IMR-90 (cell line): ENCODE measurements at regions not wholly inside any gene's neighbourhood (a gene's known extent, or its start where the extent isn't known, plus 50 kb on each side); places are given as distances from the start of the nearest gene placed in this dataset.

Experiments used
- ATAC-seq: fragments of 200-7000 bp; cut with Tn5 transposase; 2 replicates; pipeline ENCODE4 v1.9.1; 2020; ENCODE audit warnings: low read depth, mild to moderate bottlenecking, moderate library complexity
- BruUV-seq: library from RNA; stranded (reverse); fragments of 400-500 nt; replicated peaks from 2 replicates; lab custom pipeline; 2021; lab: Mats Ljungman, UMichigan
- CTCF ChIA-PET: fragments of 300-600 bp; formaldehyde crosslinking; extraction: SDS; loops from one replicate; lab custom pipeline; 2021; ENCODE audit warnings: antibody characterized with exemption; lab: Yijun Ruan, JAX
- POLR2A ChIA-PET: fragments of 300-600 bp; sonication (Branson Sonifier 250); formaldehyde crosslinking; loops from one replicate; lab custom pipeline; 2022; ENCODE audit warnings: antibody characterized with exemption; ENCODE audit not compliant: unreplicated experiment; lab: Charles Lee
- DNase-seq: peaks from one replicate; pipeline ENCODE4 v3.0.0; 2013
- H2AFZ ChIP-seq: replicated peaks from 2 replicates; pipeline ENCODE3; 2013; ENCODE audit warnings: low read length, mild to moderate bottlenecking; ENCODE audit not compliant: poor library complexity
- H2AK5ac ChIP-seq: 2 replicates; pipeline ENCODE4 v1.6.1; 2013; ENCODE audit warnings: low read depth, low read length, inconsistent platforms
- H2AK9ac ChIP-seq: replicated peaks from 2 replicates; pipeline ENCODE3; 2013; ENCODE audit warnings: mild to moderate bottlenecking, low read depth, low read length, moderate library complexity; ENCODE audit not compliant: poor library complexity
- H2BK120ac ChIP-seq: 2 replicates; pipeline ENCODE4 v1.6.1; 2013; ENCODE audit warnings: low read depth, low read length, inconsistent platforms
- H2BK15ac ChIP-seq: 3 replicates; pipeline ENCODE4 v1.6.1; 2013; ENCODE audit warnings: low read depth, low read length, inconsistent platforms
- H2BK20ac ChIP-seq: 2 replicates; pipeline ENCODE4 v1.6.1; 2013; ENCODE audit warnings: low read depth, mild to moderate bottlenecking, inconsistent platforms, low read length, moderate library complexity
- H2BK5ac ChIP-seq: 2 replicates; pipeline ENCODE4 v1.6.1; 2013; ENCODE audit warnings: mild to moderate bottlenecking, low read depth, low read length, inconsistent platforms; ENCODE audit not compliant: poor library complexity, severe bottlenecking
- H3K14ac ChIP-seq: replicated peaks from 2 replicates; pipeline ENCODE4 v1.6.1; 2013; ENCODE audit warnings: low read depth, low read length, inconsistent platforms
- H3K18ac ChIP-seq: 2 replicates; pipeline ENCODE4 v1.6.1; 2013; ENCODE audit warnings: low read depth, low read length, control low read depth
- H3K23ac ChIP-seq: 2 replicates; pipeline ENCODE4 v1.6.1; 2013; ENCODE audit warnings: low read depth, low read length, inconsistent platforms
- H3K27ac ChIP-seq: 2 replicates; pipeline ENCODE4 v1.5.1; 2013; ENCODE audit warnings: mild to moderate bottlenecking, control low read depth, low read length; ENCODE audit not compliant: insufficient read depth
- H3K27me3 ChIP-seq: 2 replicates; pipeline ENCODE4 v1.6.1; 2013; ENCODE audit warnings: low read length; ENCODE audit not compliant: control insufficient read depth, insufficient read depth
- H3K36me3 ChIP-seq: 2 replicates; pipeline ENCODE4 v1.6.1; 2013; ENCODE audit warnings: low read length, mixed read lengths; ENCODE audit not compliant: control insufficient read depth, insufficient read depth
- H3K4ac ChIP-seq: 2 replicates; pipeline ENCODE4 v1.6.1; 2013; ENCODE audit warnings: low read depth, low read length, inconsistent platforms
- H3K4me1 ChIP-seq: 2 replicates; pipeline ENCODE4 v1.6.1; 2013; ENCODE audit warnings: low read length, mixed read lengths; ENCODE audit not compliant: control insufficient read depth, insufficient read depth
- H3K4me2 ChIP-seq: 2 replicates; pipeline ENCODE4 v1.6.1; 2013; ENCODE audit warnings: low read depth, mild to moderate bottlenecking, control low read depth, low read length, moderate library complexity
- H3K4me3 ChIP-seq: 2 replicates; pipeline ENCODE4 v1.5.1; 2013; ENCODE audit warnings: low read depth, mild to moderate bottlenecking, control low read depth, low read length, moderate library complexity; ENCODE audit not compliant: insufficient read depth
- H3K56ac ChIP-seq: 2 replicates; pipeline ENCODE4 v1.6.1; 2013; ENCODE audit warnings: low read length, inconsistent platforms; ENCODE audit not compliant: insufficient read depth; ENCODE audit errors: extremely low read depth
- H3K79me1 ChIP-seq, 2 experiments: 2 replicates each; pipeline ENCODE4 v1.6.1; 2013; ENCODE audit warnings: low read length in 2 of 2, inconsistent platforms in 1 of 2, low read depth in 1 of 2
- H3K9ac ChIP-seq: 2 replicates; pipeline ENCODE4 v1.6.1; 2013; ENCODE audit warnings: low read depth, low read length, control low read depth
- H3K9me1 ChIP-seq: 2 replicates; pipeline ENCODE4 v1.6.1; 2013; ENCODE audit warnings: low read length, inconsistent platforms; ENCODE audit not compliant: insufficient read depth
- H3K9me3 ChIP-seq: 2 replicates; pipeline ENCODE4 v1.6.1; 2013; ENCODE audit warnings: low read length; ENCODE audit not compliant: control insufficient read depth, insufficient read depth
- H4K20me1 ChIP-seq: 2 replicates; pipeline ENCODE4 v1.6.1; 2013; ENCODE audit warnings: low read length, inconsistent platforms; ENCODE audit not compliant: insufficient read depth
- H4K5ac ChIP-seq: 2 replicates; pipeline ENCODE4 v1.6.1; 2013; ENCODE audit warnings: mild to moderate bottlenecking, low read depth, low read length, control low read depth
- H4K8ac ChIP-seq, 2 experiments: 2 replicates each; pipeline ENCODE4 v1.6.1; 2013; ENCODE audit warnings: low read depth in 2 of 2, low read length in 2 of 2, control low read depth in 1 of 2, inconsistent platforms in 1 of 2
- H4K91ac ChIP-seq: 2 replicates; pipeline ENCODE4 v1.6.1; 2013; ENCODE audit warnings: low read depth, low read length, inconsistent platforms; ENCODE audit not compliant: insufficient read depth
- BHLHE40 ChIP-seq: fragments of 150-350 bp; IDR thresholded peaks from 2 replicates; pipeline ENCODE4 v1.6.1; 2016; ENCODE audit warnings: mild to moderate bottlenecking, low read depth, low read length
- CEBPB ChIP-seq: IDR thresholded peaks from 2 replicates; pipeline ENCODE4 v1.6.1; 2012; ENCODE audit warnings: low read depth, low read length, improper control_type of control experiment
- CHD1 ChIP-seq: IDR thresholded peaks from 2 replicates; pipeline ENCODE4 v1.6.1; 2012; ENCODE audit warnings: low read depth, low read length, improper control_type of control experiment
- CTCF ChIP-seq: conservative IDR thresholded peaks from 2 replicates; pipeline ENCODE4 v1.5.1; 2012; ENCODE audit warnings: mild to moderate bottlenecking, low read depth, low read length, improper control_type of control experiment
- ELK1 ChIP-seq: fragments of 150-350 bp; IDR thresholded peaks from 2 replicates; pipeline ENCODE4 v1.6.1; 2016; ENCODE audit warnings: low read depth, mild to moderate bottlenecking, low read length, moderate library complexity, borderline replicate concordance
- FOS ChIP-seq: fragments of 150-350 bp; IDR thresholded peaks from 2 replicates; pipeline ENCODE4 v1.6.1; 2016; ENCODE audit warnings: low read depth, low read length
- MAFK ChIP-seq: IDR thresholded peaks from 2 replicates; pipeline ENCODE4 v1.6.1; 2012; ENCODE audit warnings: low read depth, low read length, improper control_type of control experiment
- MAZ ChIP-seq: IDR thresholded peaks from 2 replicates; pipeline ENCODE4 v1.6.1; 2012; ENCODE audit warnings: low read depth, mild to moderate bottlenecking, low read length, improper control_type of control experiment, moderate library complexity, borderline replicate concordance
- MXI1 ChIP-seq: IDR thresholded peaks from 2 replicates; pipeline ENCODE4 v1.6.1; 2012; ENCODE audit warnings: low read depth, mild to moderate bottlenecking, low read length, moderate library complexity, borderline replicate concordance
- NFE2L2 ChIP-seq: fragments of 150-350 bp; IDR thresholded peaks from 2 replicates; pipeline ENCODE4 v1.6.1; 2016; ENCODE audit warnings: low read depth, mild to moderate bottlenecking, low read length
- POLR2A ChIP-seq: IDR thresholded peaks from 2 replicates; pipeline ENCODE4 v1.6.1; 2012; ENCODE audit warnings: mild to moderate bottlenecking, low read depth, low read length
- RAD21 ChIP-seq: IDR thresholded peaks from 2 replicates; pipeline ENCODE4 v1.6.1; 2012; ENCODE audit warnings: low read length, improper control_type of control experiment
- RCOR1 ChIP-seq: IDR thresholded peaks from 2 replicates; pipeline ENCODE4 v1.6.1; 2012; ENCODE audit warnings: mild to moderate bottlenecking, low read length, improper control_type of control experiment; ENCODE audit not compliant: insufficient replicate concordance
- RFX5 ChIP-seq: IDR thresholded peaks from 2 replicates; pipeline ENCODE4 v1.8.0; 2012; ENCODE audit warnings: low read depth, mild to moderate bottlenecking, low read length, moderate library complexity
- SMC3 ChIP-seq: fragments of 150-350 bp; IDR thresholded peaks from 2 replicates; pipeline ENCODE4 v1.6.1; 2016; ENCODE audit warnings: low read depth, mild to moderate bottlenecking, antibody characterized with exemption, low read length, moderate library complexity
- WGBS, 2 experiments: methylation state at CpG; one replicate each; pipeline versions ENCODE4 v1.1.5 to v1.1.7; 2013; ENCODE audit warnings: missing lambda C conversion rate in 2 of 2; ENCODE audit not compliant: insufficient read length in 1 of 2; ENCODE audit errors: extremely low coverage in 2 of 2; 5-methylcytosine and 5-hydroxymethylcytosine counted together
- dilution Hi-C: fragments of 300-500 bp; cut with HindIII; formaldehyde crosslinking; loops from one replicate; pipeline ENCODE4 v1.14.3; 2018; ENCODE audit warnings: low sequenced_read_pairs; ENCODE audit not compliant: unreplicated experiment
- in situ Hi-C: fragments of 300-500 bp; cut with MboI; formaldehyde crosslinking; loops from 3 replicates; pipeline ENCODE4 v1.14.3; 2019; ENCODE audit warnings: low sequenced_read_pairs, inconsistent platforms, mixed read lengths
- intact Hi-C: fragments of 100-400 bp; cut with micrococcal nuclease; formaldehyde crosslinking; loops from 2 replicates; pipeline ENCODE4 v1.10.0; 2022
- TF ChIP-seq, protein P1 (sequence below): fragments of 150-350 bp; IDR thresholded peaks from 2 replicates; pipeline ENCODE4 v1.6.1; 2017; ENCODE audit warnings: mild to moderate bottlenecking, antibody characterized with exemption, low read length, low read depth

DNA sequence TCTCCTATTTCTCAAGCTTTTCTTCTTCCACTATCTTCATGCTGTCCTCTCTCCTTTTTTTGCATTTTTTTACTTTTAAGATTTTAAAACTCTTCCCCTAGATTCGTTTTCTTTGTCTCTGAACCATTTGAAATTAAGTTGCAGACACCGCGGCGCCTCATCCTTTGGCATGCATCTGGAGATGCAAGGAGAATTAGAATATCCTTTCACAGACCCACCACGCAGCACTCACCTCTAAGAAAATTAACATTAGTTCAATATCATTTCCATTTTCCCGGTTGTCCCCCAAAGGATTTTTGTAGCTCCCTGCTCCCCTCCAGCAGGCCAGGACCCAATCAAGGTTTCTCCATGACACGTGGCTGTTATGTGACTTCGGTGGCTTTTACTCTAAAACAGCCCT lies 88.8 kb downstream of the C1QL2 start:
- no peak overlapping the region for H4K5ac ChIP-seq
- H3K27me3 ChIP-seq, result no peaks in the 10 kb centered on the region
- ATAC-seq, result no peak
- H3K18ac ChIP-seq, result no peak overlapping the region
- no peak overlapping the region for H2BK20ac ChIP-seq
- no peak overlapping the region for H2BK120ac ChIP-seq
- no peak overlapping the region for H3K9ac ChIP-seq
- H2BK5ac ChIP-seq, result no peak overlapping the region
- no peaks in the 10 kb centered on the region for H3K79me1 ChIP-seq
- CTCF ChIA-PET, result no interaction called here
- POLR2A ChIA-PET, result no interaction called here
- no peaks in the 10 kb centered on the region for H3K36me3 ChIP-seq
- in situ Hi-C loops (no loop called here), intact Hi-C loops (no loop called here), dilution Hi-C loops (no loop called here)
- no TSS peak for BruUV-seq
- no peak overlapping the region for H3K4ac ChIP-seq
- H3K56ac ChIP-seq, result no peak overlapping the region
- DNase-seq, result no peak
- WGBS, 2 experiments, result 50% methylated on average over 2 of the region's 8 CpGs; no CpG with 5 or more reads in 1 of the 2 experiments
- no peaks in the 10 kb centered on the region; the same call in 1 of the 2 replicates for H4K20me1 ChIP-seq
- TF ChIP-seq RCOR1, result no peak
- no peak for TF ChIP-seq RFX5
- TF ChIP-seq CTCF, result no peak
- TF ChIP-seq CEBPB, result no peak
- TF ChIP-seq MAZ, result no peak
- TF ChIP-seq MAFK, result no peak
- TF ChIP-seq ELK1, result no peak
- no peak for TF ChIP-seq BHLHE40
- no peak for TF ChIP-seq FOS
- TF ChIP-seq SMC3, result no peak
- TF ChIP-seq NFE2L2, result no peak
- TF ChIP-seq MXI1, result no peak
- TF ChIP-seq, protein P1, sequence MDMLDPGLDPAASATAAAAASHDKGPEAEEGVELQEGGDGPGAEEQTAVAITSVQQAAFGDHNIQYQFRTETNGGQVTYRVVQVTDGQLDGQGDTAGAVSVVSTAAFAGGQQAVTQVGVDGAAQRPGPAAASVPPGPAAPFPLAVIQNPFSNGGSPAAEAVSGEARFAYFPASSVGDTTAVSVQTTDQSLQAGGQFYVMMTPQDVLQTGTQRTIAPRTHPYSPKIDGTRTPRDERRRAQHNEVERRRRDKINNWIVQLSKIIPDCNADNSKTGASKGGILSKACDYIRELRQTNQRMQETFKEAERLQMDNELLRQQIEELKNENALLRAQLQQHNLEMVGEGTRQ, result no peak
- no peak for TF ChIP-seq RAD21
- no peak for TF ChIP-seq POLR2A
- no peak for TF ChIP-seq CHD1
- H3K4me1 ChIP-seq, result no peaks in the 10 kb centered on the region
- no peak overlapping the region for H4K8ac ChIP-seq
- no peak overlapping the region for H2BK15ac ChIP-seq
- H2AK5ac ChIP-seq, result no peak overlapping the region
- no peak overlapping the region for H2AK9ac ChIP-seq
- H3K4me2 ChIP-seq, result no peak overlapping the region
- no peak overlapping the region for H2AFZ ChIP-seq
- no peak overlapping the region for H3K23ac ChIP-seq
- no peak overlapping the region for H3K27ac ChIP-seq
- no peak overlapping the region for H4K91ac ChIP-seq
- H3K4me3 ChIP-seq, result no peak overlapping the region
- no peak overlapping the region for H3K14ac ChIP-seq
- H3K9me3 ChIP-seq, result no peaks in the 10 kb centered on the region
- no peaks in the 10 kb centered on the region for H3K9me1 ChIP-seq
